ENCODE measurements at regions not wholly inside any gene's neighbourhood (a gene's known extent, or its start where the extent isn't known, plus 50 kb on each side); places are given as distances from the start of the nearest gene placed in this dataset.
"Not testable (repeated sequence)": the region's sequence is repeated elsewhere in the genome, so short reads cannot be mapped to it uniquely, and the experiment has no call there.

GRCh38 chr20:6665161-6665560 is 102.3 kb upstream of the BMP2 start:
- no peak for DNase-seq
- intact Hi-C loops (cut with DNase I): no loop called here

GRCh38 chr20:6664574-6664973 is 102.9 kb upstream of the BMP2 start:
- intact Hi-C loops (cut with DNase I): no loop called here
- no peak for DNase-seq

GRCh38 chr20:6663751-6664388 is 103.6 kb upstream of the BMP2 start:
- intact Hi-C loops (cut with DNase I): no loop called here
- no peak for DNase-seq

- intact Hi-C loops (cut with DNase I): no loop called here
- no peak for DNase-seq
These were observed 104.4 kb upstream of the BMP2 start for GRCh38 chr20:6663104-6663503.

GRCh38 chr20:6662309-6662708 is 105.2 kb upstream of the BMP2 start:
- DNase-seq: no peak
- intact Hi-C loops (cut with DNase I): no loop called here

GRCh38 chr20:6660441-6660840 is 107.0 kb upstream of the BMP2 start:
- no peak for DNase-seq
- intact Hi-C loops (cut with DNase I): no loop called here

- DNase-seq; intact Hi-C loops (cut with DNase I): not testable (repeated sequence)
These were observed 108.6 kb upstream of the BMP2 start for GRCh38 chr20:6658909-6659308.

GRCh38 chr20:6657904-6658303 is 109.6 kb upstream of the BMP2 start:
- intact Hi-C loops (cut with DNase I): no loop called here
- DNase-seq: no peak

GRCh38 chr20:6657111-6657510 is 110.4 kb upstream of the BMP2 start:
- DNase-seq: no peak
- intact Hi-C loops (cut with DNase I): no loop called here

GRCh38 chr20:6654513-6655252 is 112.8 kb upstream of the BMP2 start:
- no peak for DNase-seq
- intact Hi-C loops (cut with DNase I): no loop called here

- no peak for DNase-seq
- intact Hi-C loops (cut with DNase I): no loop called here
These were observed 115.9 kb upstream of the BMP2 start for GRCh38 chr20:6651561-6651960.

- intact Hi-C loops (cut with DNase I): no loop called here
- no peak for DNase-seq
These were observed 116.5 kb upstream of the BMP2 start for GRCh38 chr20:6651016-6651415.

GRCh38 chr20:6646021-6646636 is 121.4 kb upstream of the BMP2 start:
- no peak for DNase-seq
- intact Hi-C loops (cut with DNase I): no loop called here

- intact Hi-C loops (cut with DNase I): no loop called here
- DNase-seq: no peak
These were observed 122.5 kb upstream of the BMP2 start for GRCh38 chr20:6644813-6645628.

- intact Hi-C loops (cut with DNase I): no loop called here
- no peak for DNase-seq
These were observed 126.5 kb upstream of the BMP2 start for GRCh38 chr20:6641012-6641411.

- no peak for DNase-seq
- intact Hi-C loops (cut with DNase I): no loop called here
These were observed 130.3 kb upstream of the BMP2 start for GRCh38 chr20:6637160-6637579.

GRCh38 chr20:6636209-6637159 is 131.0 kb upstream of the BMP2 start:
- intact Hi-C loops (cut with DNase I): no loop called here
- peak in 15 of 42 donors; percentile 3 to 58 (median 24) for DNase-seq

GRCh38 chr20:6635034-6635736 is 132.3 kb upstream of the BMP2 start:
- intact Hi-C loops (cut with DNase I): no loop called here

More at GRCh38 chr20:6635034-6635736, 132.3 kb upstream of the BMP2 start:
- DNase-seq: no peak

All from head of caudate nucleus (tissue), 42 donors.